Upper lobe of left lung (tissue), 4 donors: ENCODE measurements at regions not wholly inside any gene's neighbourhood (a gene's known extent, or its start where the extent isn't known, plus 50 kb on each side); places are given as distances from the start of the nearest gene placed in this dataset.

ENCODE experiments used
- CTCF ChIP-seq, 6 experiments: fragments of 450-650 bp in 4 of 6; fragments of 200-600 bp in 2 of 6; sonication (generic) in 2 of 6; IDR thresholded peaks; one replicate each; pipeline ENCODE4 v1.5.1; 2016 to 2019; ENCODE audit warnings: antibody characterized with exemption in 6 of 6
- POLR2AphosphoS5 ChIP-seq, 2 donors: sonication (generic); formaldehyde crosslinking; IDR thresholded peaks; one replicate each; pipeline ENCODE4 v1.5.1; 2017; ENCODE audit warnings: antibody characterized with exemption in 2 of 2

DNA sequence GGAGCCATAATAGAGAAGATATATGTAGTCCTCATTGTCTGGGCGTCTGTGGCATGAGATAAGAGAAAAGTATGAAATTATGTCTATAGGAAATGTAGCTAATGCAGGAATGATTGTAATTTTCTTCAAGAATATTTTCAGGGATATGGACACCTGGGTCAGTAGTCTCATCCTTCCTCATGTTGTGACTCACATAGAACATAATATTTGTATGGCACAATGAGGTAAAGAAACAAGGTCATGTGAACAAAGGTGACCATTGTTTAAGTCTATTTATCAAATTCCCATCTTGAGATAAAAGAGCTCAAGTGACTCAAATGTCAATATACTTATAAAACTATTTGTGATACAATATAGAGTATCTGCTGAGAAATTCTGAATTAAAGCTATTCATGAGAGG, 345.5 kb upstream of the ROBO1 start:
- TF ChIP-seq CTCF (IDR thresholded peaks at IDR 0.05) (no peak), POLR2AphosphoS5 (IDR thresholded peaks at IDR 0.05) (no peak)
